GM23248 (cell line): ENCODE measurements at regions not wholly inside any gene's neighbourhood (a gene's known extent, or its start where the extent isn't known, plus 50 kb on each side); places are given as distances from the start of the nearest gene placed in this dataset.

Experiments
- EZH2 ChIP-seq: fragments of 200-600 bp; sonication (generic); IDR thresholded peaks from 2 replicates; pipeline ENCODE4 v1.6.1; 2018; ENCODE audit warnings: antibody characterized with exemption, mild to moderate bottlenecking; ENCODE audit not compliant: insufficient read depth, poor library complexity, severe bottlenecking
- EZH2phosphoT487 ChIP-seq: fragments of 200-600 bp; sonication (generic); IDR thresholded peaks from 2 replicates; pipeline ENCODE4 v1.6.1; 2018; ENCODE audit warnings: antibody characterized with exemption, moderate library complexity, mild to moderate bottlenecking, low read depth; ENCODE audit not compliant: insufficient read depth

DNA sequence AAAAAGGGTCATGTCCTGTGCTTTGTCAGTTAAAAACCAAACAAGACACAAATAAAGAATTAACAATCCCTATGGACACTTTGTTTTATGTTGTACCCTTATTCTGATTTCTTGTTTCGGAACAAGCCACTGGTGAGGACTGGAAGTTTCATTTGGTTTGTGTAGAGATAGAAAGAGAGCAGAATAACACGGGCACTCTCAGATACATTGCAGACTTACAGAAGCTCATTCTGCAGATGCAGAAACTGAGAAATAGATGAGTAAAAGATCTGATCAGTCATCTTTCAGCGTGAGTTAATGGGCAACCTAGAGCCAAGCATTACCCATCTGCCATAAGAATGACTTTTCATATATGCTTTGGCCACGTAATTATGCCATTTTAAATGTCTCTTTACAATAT, 407.6 kb downstream of the RAB38 start:
- TF ChIP-seq EZH2 = no peak
- no peak for TF ChIP-seq EZH2phosphoT487
